ENCODE measurements at regions not wholly inside any gene's neighbourhood (a gene's known extent, or its start where the extent isn't known, plus 50 kb on each side); places are given as distances from the start of the nearest gene placed in this dataset.

DNA sequence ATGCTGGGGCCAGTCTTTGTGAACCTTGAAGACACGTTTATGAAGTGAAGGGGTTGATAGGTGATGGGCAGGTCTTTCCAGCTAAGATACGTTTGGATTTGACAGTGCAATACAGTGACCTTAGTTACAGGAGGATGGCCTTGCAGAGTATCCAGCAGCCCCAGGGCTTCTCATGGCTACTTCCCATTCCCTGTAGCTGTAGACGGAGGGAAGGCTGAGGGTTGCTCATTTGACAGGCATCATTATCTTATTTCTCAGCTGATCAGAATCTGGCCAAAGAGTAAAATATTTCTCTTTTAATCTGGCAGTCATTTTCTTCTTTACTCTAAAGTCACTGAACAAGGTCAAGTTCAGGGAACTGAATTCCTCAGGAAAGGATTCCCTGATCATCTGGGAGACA lies 85.1 kb upstream of the RMDN2 start:
- DNase-seq: no peak

DNA sequence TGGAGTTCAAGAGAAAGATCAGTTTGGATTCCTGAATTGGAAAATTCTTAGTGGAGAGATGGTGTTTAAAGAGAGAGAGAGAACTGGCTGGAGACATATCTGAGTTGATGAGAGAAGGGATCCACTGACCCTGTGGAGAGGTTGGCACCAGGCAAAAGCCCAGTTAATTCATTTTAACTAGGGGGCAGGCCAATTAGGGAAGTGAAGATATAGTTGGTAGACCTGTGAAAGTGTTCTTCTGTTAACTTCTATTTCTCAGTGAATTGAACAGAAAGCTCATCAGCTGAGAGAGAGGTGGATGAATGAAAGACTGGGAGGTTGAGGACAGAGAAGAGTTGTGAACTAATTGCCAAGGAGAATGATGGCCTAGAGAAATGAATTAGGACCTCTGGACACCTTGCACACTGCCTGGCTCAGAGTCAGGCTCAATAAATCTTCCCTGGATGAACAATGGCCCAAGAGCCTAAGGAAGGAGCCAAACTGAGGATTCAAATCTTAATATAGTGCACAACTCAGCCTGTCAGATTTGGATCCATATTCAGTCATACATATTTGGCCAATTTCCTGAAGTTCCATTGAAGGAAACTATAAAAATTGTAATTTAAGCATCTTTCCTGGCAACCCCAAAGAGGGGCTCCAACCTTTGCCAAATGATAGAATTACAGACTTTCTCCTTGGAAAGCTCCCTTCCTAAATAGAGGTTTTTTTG lies 82.2 kb upstream of the RMDN2 start:
- DNase-seq: no peak

- peak; percentile 90 for DNase-seq
Measured at GRCh38 chr2:37843556-37843955, 81.5 kb upstream of the RMDN2 start.

GRCh38 chr2:37846207-37846606 lies 78.9 kb upstream of the RMDN2 start:
- no peak for DNase-seq

DNA sequence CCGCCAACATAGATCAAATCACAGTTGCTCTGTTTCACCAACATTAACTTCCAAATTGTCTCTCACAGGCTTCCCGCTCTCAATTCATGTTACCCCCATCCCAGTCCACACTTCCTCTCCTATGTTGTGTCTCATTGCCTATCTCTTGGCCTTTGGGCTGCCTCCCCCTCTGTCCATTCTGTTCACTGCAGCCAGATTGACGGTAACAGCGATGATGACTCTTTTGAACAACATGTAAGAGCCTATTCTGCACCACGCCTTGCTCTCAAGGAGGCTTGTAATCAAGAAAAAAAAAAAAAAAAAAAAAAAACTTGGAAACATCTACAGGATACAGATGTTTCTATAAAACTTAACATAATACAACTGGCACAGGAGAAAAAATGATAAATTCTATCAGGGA lies 77.3 kb upstream of the RMDN2 start:
- DNase-seq: no peak

DNA sequence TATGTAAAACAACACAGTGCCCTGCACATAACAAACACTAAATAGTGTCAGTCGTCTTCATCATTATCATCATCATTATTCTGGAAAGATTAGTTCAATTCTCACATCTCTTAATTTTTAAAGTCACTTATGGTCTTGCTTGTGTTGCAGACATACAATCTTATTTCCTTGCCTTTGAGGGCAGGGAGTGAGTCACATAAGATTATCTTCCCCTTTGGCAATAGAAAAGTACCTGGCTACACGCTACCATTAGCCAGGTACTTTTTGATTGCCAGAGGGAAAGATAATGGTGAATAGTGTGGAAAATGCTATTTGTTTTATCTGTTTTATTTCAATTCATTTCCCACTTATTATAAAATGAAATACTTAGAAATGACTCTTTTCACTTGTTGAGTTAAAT lies 76.6 kb upstream of the RMDN2 start:
- DNase-seq: no peak

GRCh38 chr2:37849911-37850310 lies 75.2 kb upstream of the RMDN2 start:
- no peak for DNase-seq

DNA sequence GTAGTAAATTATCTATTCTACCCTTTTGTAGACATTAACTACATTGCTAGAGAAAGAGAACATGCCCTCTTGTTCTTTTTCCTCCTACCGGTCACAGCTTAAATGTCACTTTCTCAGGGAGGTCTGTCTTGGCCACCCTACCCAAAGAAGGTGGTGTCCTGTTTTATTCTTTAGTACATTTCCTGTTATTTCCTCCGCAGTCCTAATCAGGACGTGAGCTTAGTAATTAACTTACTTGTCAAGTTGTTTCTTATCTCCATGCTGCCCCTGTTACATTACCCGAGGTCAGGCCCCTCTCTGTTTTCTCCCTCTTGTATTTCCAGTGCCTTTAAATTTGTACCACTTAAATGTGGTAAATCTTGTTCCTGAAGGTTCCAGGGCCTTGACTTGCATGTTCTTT lies 73.7 kb upstream of the RMDN2 start:
- no peak for DNase-seq

- peak; percentile 51 for DNase-seq
Measured at GRCh38 chr2:37851828-37852584, 73.1 kb upstream of the RMDN2 start.

DNA sequence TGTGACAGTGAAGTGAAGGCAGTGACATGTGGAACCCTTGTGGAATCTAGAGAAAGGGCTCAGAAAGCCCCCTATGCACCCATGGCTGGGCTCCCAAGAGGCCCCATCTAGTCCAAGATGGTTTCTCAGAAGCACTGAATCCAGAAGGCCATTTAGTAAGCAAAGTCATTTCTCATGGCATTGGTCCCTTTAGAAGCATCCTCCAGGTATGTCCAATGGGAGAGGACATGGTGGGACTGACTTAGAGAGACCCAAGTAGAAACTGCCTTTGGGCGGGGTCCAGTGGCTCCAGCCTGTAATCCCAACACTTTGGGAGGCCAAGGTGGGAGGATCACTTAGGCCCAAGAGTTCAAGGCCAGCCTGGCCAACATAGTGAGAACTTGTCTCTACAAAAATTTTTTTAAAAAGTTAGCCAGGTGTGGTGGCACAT lies 72.5 kb upstream of the RMDN2 start:
- DNase-seq: no peak

DNA sequence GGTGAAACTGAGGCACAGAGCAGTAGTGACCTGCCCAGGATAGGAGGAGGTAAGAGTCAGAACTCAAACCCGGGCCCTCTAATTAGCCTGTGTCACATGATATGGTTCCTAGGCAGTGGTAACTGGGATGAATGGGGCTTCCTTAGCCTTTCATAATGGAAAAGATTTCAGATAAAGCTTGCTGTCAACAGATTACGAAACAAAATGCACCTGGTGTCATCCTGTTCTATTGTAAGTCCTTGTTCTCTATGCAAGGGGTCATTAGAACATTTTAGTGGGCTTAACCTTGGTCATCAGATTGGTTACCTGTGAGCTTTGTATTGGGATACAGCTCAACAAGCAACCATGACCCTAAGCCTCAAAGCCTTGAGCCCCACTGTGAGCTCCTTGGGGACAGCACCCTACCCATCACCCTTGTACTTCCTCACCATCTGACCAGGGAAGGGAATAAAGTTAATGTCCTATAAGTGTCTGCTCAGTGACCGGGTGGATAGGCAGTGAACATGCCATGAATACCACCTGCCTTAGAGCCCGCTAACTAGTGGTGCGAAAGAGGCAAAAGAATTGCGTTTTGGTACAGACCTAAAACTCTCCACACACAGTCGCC lies 70.3 kb upstream of the RMDN2 start:
- DNase-seq: no peak

DNA sequence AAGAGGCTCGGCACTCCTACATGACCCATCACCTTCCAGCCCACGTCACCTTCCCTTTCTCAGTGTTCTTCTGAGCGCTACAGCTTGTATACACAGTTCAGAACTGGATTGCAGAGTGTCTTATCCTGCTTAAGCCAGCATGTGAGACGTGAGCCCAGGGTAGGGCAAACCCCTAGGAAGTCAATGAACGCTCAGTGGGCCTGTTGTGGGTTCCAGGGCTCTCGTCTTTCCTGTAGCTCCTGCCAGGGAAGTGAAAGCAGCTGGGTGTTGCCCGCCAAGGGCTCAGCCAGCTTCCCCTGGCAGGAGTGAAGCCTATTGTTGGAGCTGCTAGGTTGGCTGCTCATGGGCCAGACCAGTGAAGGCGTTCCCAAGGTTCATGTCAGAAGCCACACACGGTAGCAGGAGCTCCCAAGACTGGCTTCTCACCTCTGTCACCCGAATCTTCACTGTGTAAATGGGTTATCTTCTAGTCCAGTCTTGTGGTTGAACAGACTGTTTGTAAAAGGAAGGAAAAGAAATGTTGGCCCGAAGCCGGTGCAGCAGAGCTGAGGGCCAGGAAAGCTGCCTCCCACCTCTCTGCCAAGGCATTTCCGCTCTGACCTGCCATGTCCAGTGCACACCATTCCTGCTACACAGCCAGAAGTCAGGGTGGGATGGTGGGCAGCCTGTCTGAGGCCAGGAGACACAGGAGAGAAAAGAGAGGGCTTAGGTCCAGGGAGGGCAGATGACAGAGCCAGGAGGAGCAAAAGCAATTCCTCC lies 69.6 kb upstream of the RMDN2 start:
- DNase-seq: no peak

GRCh38 chr2:37856101-37856751 lies 68.9 kb upstream of the RMDN2 start:
- DNase-seq: no peak

GRCh38 chr2:37857575-37858399 lies 67.3 kb upstream of the RMDN2 start:
- DNase-seq: no peak

DNA sequence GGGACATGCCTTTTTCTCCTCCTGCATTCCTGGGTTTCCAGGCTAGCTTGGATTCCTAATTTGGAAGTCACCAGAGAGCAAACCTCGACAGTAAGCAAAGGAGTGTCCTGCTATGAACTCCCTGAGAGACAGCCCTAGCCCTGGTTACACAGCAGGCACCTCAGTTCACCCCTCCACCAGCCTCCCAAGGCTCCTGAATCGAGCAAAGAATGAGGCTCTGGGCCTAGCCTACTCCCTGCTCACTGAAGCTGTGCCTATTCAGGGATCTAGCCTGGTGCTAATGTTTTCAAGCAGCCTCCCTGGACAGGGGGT lies 66.7 kb upstream of the RMDN2 start:
- peak; percentile 94 for DNase-seq

DNA sequence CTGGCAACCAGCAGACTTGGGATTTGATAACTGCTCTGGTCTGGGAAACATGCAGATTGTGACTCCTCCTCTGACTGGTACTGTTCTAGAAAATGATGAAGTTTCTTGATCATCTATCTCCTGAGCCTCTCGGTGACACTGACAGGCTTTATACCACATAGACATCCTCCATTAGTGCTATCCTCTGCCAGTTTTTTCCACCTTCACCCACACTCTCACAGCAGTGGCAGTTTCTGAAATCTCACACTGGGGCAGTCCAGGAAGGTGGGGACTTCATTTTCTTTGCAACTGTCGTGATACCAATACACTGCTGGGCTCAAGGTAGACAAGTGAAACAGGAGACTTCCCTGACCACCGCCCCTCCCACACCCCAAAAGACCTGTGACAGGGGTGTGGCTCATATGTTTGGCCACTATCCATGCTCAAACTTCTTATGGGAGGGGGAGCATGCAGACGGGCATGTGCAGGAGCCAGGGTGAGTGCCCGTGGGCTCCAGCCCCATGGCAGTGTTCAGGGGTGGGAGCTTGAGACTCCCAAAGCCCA lies 66.3 kb upstream of the RMDN2 start:
- DNase-seq: no peak

DNA sequence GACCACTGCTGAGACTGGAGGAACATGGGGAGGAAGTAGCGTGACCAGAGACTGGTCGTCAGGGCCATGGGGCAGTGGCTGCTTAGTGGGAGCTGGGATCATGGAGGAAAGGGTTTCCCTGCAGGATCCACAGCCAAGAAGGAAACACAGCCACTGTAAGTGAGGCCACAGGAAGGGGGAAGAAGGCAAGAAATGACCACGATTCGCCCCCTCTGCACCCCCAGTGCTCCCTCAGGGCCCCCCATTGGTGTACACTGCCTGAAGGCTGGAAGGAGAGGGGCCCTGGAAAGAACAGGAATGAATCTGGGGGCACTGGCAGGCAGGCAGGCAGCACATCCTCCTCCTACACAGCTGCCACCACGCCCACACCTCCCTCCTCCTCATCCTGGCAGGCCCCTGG lies 62.5 kb upstream of the RMDN2 start:
- no peak for DNase-seq

GRCh38 chr2:37864217-37864616 lies 60.9 kb upstream of the RMDN2 start:
- no peak for DNase-seq

DNA sequence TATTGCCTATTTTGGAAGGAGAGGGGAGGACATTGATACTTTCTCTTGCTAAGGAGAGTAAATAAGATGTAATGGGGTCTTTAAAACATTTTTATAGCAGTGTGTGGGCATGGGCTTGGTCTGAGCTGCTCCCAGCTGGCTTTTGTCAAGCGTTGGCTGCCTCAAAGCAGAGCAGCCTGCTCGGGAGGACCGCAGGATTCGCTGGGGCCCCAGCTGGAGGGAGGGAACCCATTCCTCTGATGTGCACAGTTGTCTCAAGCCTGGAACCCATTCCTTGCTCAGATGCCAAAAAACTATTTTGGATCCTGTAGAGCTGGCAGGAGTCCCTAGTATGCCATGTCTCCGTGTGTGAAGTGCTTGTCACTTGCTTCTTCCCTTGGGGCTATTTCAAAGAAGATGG lies 59.4 kb upstream of the RMDN2 start:
- no peak for DNase-seq

GRCh38 chr2:37866171-37866934 lies 58.7 kb upstream of the RMDN2 start:
- DNase-seq: no peak

DNA sequence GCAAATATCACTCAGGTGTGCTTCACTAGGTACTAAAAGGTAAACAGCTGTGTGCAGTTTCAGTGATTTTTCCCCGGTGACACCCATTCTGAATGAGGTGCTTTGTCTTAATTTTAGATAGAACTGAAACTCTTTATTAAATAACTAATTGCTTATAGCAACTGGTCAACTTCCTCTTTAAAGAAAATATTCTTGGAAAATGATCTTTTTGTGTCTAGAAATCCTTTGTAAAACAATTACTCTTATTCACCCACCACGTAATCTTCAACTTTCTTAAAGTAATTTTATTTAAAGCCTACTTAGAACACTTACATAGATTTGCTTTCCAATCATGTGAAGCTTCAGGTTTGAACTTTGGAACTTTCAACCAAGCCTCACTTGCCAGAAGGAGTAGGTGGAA lies 57.9 kb upstream of the RMDN2 start:
- no peak for DNase-seq

All from fibroblast of skin of right quadriceps (primary cell).